Keratinocyte (primary cell): ENCODE measurements at regions not wholly inside any gene's neighbourhood (a gene's known extent, or its start where the extent isn't known, plus 50 kb on each side); places are given as distances from the start of the nearest gene placed in this dataset.

Source experiments
- DNase-seq: peaks from one replicate; pipeline ENCODE4 v3.0.0-alpha.2; 2011; ENCODE audit warnings: low read depth, missing footprints, low spot score
- FAIRE-seq: peaks from 2 replicates; lab custom pipeline; 2011; peaks lifted over from hg19 to GRCh38; lab: Jason Lieb, UNC
- H2AFZ ChIP-seq: 2 replicates; pipeline ENCODE4 v1.6.0; 2012; ENCODE audit warnings: low read length, control low read depth, inconsistent platforms; ENCODE audit not compliant: control insufficient read depth
- H3K27ac ChIP-seq: 2 replicates; pipeline ENCODE4 v1.5.1; 2011; ENCODE audit warnings: low read length; ENCODE audit not compliant: control insufficient read depth, insufficient read depth
- H3K27me3 ChIP-seq: 3 replicates; pipeline ENCODE4 v1.6.0; 2011; ENCODE audit warnings: low read length; ENCODE audit not compliant: control insufficient read depth, insufficient read depth; ENCODE audit errors: extremely low read depth
- H3K36me3 ChIP-seq, 2 experiments: 2 replicates in 1 of 2; 3 replicates in 1 of 2; pipeline ENCODE4 v1.5.1; 2011; ENCODE audit warnings: low read length in 2 of 2, mild to moderate bottlenecking in 1 of 2; ENCODE audit not compliant: control insufficient read depth in 2 of 2, insufficient read depth in 2 of 2; ENCODE audit errors: extremely low read depth in 1 of 2
- H3K4me1 ChIP-seq: 3 replicates; pipeline ENCODE4 v1.5.1; 2011; ENCODE audit warnings: low read length; ENCODE audit not compliant: control insufficient read depth, insufficient read depth; ENCODE audit errors: extremely low read depth
- H3K4me2 ChIP-seq: 3 replicates; pipeline ENCODE4 v1.6.0; 2011; ENCODE audit warnings: low read depth, low read length; ENCODE audit not compliant: control insufficient read depth, insufficient read depth; ENCODE audit errors: extremely low read depth
- H3K4me3 ChIP-seq, 3 experiments: fragments of 200-600 bp in 1 of 3; sonication (generic) in 1 of 3; 2 replicates in 2 of 3; 3 replicates in 1 of 3; pipeline ENCODE4 v1.5.1; 2011 to 2016; ENCODE audit warnings: low read length in 3 of 3, mild to moderate bottlenecking in 3 of 3, control low read depth in 2 of 3, inconsistent platforms in 1 of 3, low read depth in 1 of 3, mixed read lengths in 1 of 3, mixed run types in 1 of 3, moderate library complexity in 1 of 3; ENCODE audit not compliant: control insufficient read depth in 2 of 3, insufficient read depth in 2 of 3; ENCODE audit errors: extremely low read depth in 1 of 3
- H3K79me2 ChIP-seq: 2 replicates; pipeline ENCODE4 v1.6.0; 2012; ENCODE audit warnings: low read length; ENCODE audit not compliant: control insufficient read depth, insufficient read depth
- H3K9ac ChIP-seq: 3 replicates; pipeline ENCODE4 v1.6.0; 2011; ENCODE audit warnings: low read length; ENCODE audit not compliant: control insufficient read depth, insufficient read depth; ENCODE audit errors: extremely low read depth
- H3K9me1 ChIP-seq: 3 replicates; pipeline ENCODE4 v1.6.0; 2011; ENCODE audit warnings: low read length; ENCODE audit not compliant: control insufficient read depth, insufficient read depth; ENCODE audit errors: extremely low read depth
- H3K9me3 ChIP-seq: 2 replicates; pipeline ENCODE4 v1.5.1; 2012; ENCODE audit warnings: low read depth, low read length; ENCODE audit not compliant: control insufficient read depth
- H4K20me1 ChIP-seq: 3 replicates; pipeline ENCODE4 v1.6.0; 2011; ENCODE audit warnings: low read length; ENCODE audit not compliant: control insufficient read depth, insufficient read depth; ENCODE audit errors: extremely low read depth
- EZH2 ChIP-seq: IDR thresholded peaks from one replicate; pipeline ENCODE4 v1.6.1; 2012; ENCODE audit warnings: inconsistent platforms, mild to moderate bottlenecking, low read length, moderate library complexity
- dilution Hi-C: fragments of 300-500 bp; cut with MboI; formaldehyde crosslinking; loops from one replicate; pipeline ENCODE4 v1.7.0; 2020; ENCODE audit warnings: low sequenced_read_pairs; ENCODE audit not compliant: extremely low pct_ligation_motif_present
- TF ChIP-seq, protein P1 (sequence below), 3 experiments: IDR thresholded peaks in 1 of 3; conservative IDR thresholded peaks in 1 of 3; optimal IDR thresholded peaks in 1 of 3; 2 replicates in 2 of 3; 3 replicates in 1 of 3; pipeline versions ENCODE3 to v1.5.1; 2011; ENCODE audit warnings: low read length in 3 of 3, mild to moderate bottlenecking in 3 of 3, moderate library complexity in 2 of 3, control low read depth in 1 of 3, inconsistent platforms in 1 of 3; ENCODE audit not compliant: insufficient read depth in 2 of 3; ENCODE audit errors: extremely low read depth in 1 of 3

GRCh38 chr7:47181746-47182361, 400.1 kb downstream of the TNS3 start:
- Histone ChIP-seq H3K9me3 (no peaks in the 10 kb centered on the region), H4K20me1 (no peaks in the 10 kb centered on the region), H3K36me3 (no peaks in the 10 kb centered on the region), H3K4me2 (no peak overlapping the region), H2AFZ (no peak overlapping the region), H3K27ac (no peak overlapping the region), H3K4me1 (no peaks in the 10 kb centered on the region), H3K9me1 (no peaks in the 10 kb centered on the region), H3K79me2 (no peaks in the 10 kb centered on the region), H3K27me3 (peaks cover 9% of the 10 kb centered on the region), H3K4me3 (no peak overlapping the region), H3K9ac (no peak overlapping the region)
- no peak for TF ChIP-seq EZH2
- TF ChIP-seq, protein P1, sequence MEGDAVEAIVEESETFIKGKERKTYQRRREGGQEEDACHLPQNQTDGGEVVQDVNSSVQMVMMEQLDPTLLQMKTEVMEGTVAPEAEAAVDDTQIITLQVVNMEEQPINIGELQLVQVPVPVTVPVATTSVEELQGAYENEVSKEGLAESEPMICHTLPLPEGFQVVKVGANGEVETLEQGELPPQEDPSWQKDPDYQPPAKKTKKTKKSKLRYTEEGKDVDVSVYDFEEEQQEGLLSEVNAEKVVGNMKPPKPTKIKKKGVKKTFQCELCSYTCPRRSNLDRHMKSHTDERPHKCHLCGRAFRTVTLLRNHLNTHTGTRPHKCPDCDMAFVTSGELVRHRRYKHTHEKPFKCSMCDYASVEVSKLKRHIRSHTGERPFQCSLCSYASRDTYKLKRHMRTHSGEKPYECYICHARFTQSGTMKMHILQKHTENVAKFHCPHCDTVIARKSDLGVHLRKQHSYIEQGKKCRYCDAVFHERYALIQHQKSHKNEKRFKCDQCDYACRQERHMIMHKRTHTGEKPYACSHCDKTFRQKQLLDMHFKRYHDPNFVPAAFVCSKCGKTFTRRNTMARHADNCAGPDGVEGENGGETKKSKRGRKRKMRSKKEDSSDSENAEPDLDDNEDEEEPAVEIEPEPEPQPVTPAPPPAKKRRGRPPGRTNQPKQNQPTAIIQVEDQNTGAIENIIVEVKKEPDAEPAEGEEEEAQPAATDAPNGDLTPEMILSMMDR (optimal IDR thresholded peaks at IDR 0.05 in 1 of 3, IDR thresholded peaks at IDR 0.05 in 1 of 3, conservative IDR thresholded peaks at IDR 0.05 in 1 of 3; ENCODE audit: extremely low read depth in 1 of 3, insufficient read depth in 2 of 3, low read length in 3 of 3), result no peak
- dilution Hi-C loops, result no loop called here
- DNase-seq, result no peak
- FAIRE-seq, result no peak

DNA sequence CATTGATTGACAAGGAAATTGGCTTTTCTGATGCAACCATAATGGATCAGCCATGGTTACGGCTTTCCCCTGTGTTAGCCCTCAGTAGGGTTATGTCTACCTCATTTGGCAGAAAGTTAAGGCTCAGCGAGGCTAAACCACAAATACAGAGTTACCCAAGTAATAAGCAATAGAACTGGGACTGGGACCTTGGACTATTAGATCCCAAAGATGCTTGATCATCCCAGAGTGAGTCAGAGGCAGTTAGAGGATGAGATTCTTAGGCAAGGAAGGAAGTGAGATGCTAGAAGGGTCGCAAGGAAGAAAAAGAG, 401.4 kb downstream of the TNS3 start:
- no peak overlapping the region for H3K4me2 ChIP-seq
- H3K4me3 ChIP-seq, result no peak overlapping the region
- no peak overlapping the region for H3K9ac ChIP-seq
- no peak for DNase-seq
- no peaks in the 10 kb centered on the region for H3K4me1 ChIP-seq
- no peak overlapping the region for H3K27ac ChIP-seq
- peaks cover 9% of the 10 kb centered on the region for H3K27me3 ChIP-seq
- H3K9me1 ChIP-seq, result no peaks in the 10 kb centered on the region
- H4K20me1 ChIP-seq, result no peaks in the 10 kb centered on the region
- TF ChIP-seq, protein P1 (optimal IDR thresholded peaks at IDR 0.05 in 1 of 3, IDR thresholded peaks at IDR 0.05 in 1 of 3, conservative IDR thresholded peaks at IDR 0.05 in 1 of 3; ENCODE audit: extremely low read depth in 1 of 3, insufficient read depth in 2 of 3, low read length in 3 of 3), result no peak
- no peak for TF ChIP-seq EZH2
- dilution Hi-C loops, result no loop called here
- no peaks in the 10 kb centered on the region for H3K79me2 ChIP-seq
- FAIRE-seq, result no peak
- no peaks in the 10 kb centered on the region for H3K36me3 ChIP-seq
- H3K9me3 ChIP-seq, result no peaks in the 10 kb centered on the region
- no peak overlapping the region for H2AFZ ChIP-seq
